ENCODE measurements at regions not wholly inside any gene's neighbourhood (a gene's known extent, or its start where the extent isn't known, plus 50 kb on each side); places are given as distances from the start of the nearest gene placed in this dataset.
"Not testable (repeated sequence)": the region's sequence is repeated elsewhere in the genome, so short reads cannot be mapped to it uniquely, and the experiment has no call there.

DNA sequence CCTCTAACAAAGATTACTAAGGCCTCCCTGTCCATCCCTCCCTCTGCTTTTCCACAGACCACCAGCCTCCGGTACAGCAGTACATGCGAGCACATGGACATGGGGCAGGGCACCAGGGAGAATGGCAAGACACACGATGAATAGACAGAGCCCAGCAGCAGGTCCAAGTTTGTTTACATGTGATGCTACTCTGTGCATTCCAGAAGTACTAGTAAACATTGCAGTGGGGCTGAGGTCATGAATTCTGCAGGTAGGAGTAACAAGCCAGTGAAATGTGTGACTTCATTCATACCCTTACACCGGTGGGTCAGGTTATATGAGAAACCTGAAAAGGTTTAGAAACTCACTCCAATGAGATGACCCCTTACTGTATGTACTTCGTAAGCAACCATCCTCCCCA, 205.7 kb downstream of the BCL11A start:
- Mint-ChIP-seq H3K36me3 (no peaks in the 10 kb centered on the region), H3K9me3 (no peaks in the 10 kb centered on the region), H3K4me1 (no peaks in the 10 kb centered on the region), H3K27ac (no peak overlapping the region), H3K27me3 (peaks cover 5% of the 10 kb centered on the region), H3K4me3 (no peak overlapping the region)

DNA sequence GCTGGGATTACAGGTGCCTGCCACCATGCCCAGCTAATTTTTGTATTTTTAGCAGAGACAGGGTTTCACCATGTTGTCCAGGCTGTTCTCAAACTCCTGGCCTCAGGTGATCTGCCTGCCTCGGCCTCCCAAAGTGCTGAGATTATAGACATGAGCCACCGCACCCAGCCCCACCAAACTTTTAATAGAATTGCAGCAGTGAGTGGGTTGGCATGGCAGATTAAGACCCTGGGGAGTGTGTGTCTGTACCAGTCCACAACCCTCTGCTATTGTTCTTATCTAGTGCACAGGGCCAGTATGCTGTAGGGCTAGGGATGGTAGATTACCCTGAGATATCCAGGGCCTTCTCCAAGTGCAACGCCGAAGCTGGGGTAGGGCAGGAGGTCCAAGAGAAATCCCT, 211.0 kb downstream of the BCL11A start:
- H3K27ac Mint-ChIP-seq, H3K9me3 Mint-ChIP-seq, H3K4me1 Mint-ChIP-seq, H3K4me3 Mint-ChIP-seq, H3K36me3 Mint-ChIP-seq, H3K27me3 Mint-ChIP-seq: not testable (repeated sequence)

DNA sequence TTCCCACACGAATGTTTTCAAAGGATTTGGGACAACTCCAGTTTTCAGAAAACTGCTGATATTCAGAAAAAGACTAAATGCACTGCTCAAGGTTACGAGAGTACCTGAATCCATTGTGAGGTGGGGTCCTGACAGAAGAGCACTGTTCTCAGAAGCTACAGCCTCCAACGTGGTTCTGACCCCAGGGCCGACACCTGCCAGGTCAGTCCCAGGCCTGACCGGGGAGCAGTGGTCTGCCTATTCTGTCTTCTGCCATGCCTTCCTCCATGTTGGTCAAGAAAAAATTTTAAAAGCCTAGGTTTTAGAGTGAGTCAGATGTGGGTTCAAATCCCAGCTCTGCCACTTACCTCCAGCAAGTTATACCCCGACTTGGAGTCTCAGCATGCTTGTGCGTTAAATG, 212.3 kb downstream of the BCL11A start:
- Mint-ChIP-seq H3K27ac (no peak overlapping the region), H3K4me1 (no peaks in the 10 kb centered on the region), H3K27me3 (peaks cover 4% of the 10 kb centered on the region), H3K9me3 (no peaks in the 10 kb centered on the region), H3K4me3 (no peak overlapping the region), H3K36me3 (no peaks in the 10 kb centered on the region)

DNA sequence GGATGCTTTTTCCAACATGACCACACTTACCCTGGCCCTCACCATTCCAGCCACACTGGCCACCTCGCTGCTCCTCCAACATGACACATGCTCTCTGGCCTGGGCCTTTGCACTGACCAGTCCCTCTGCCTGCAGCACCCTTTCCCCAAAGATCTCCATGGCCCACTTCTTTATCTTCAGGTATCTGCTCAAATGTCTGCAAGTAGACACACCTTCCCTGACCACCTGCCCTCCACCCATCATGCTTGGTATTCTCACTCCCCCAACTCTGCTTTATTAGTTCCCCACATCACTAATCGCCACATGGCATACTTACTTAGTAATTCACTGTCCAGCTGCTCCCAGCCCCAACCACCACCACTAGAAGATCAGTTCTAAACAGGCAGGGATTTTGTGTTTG, 214.2 kb downstream of the BCL11A start:
- H3K9me3 Mint-ChIP-seq, result no peaks in the 10 kb centered on the region
- peaks cover 2% of the 10 kb centered on the region for H3K27me3 Mint-ChIP-seq
- H3K4me3 Mint-ChIP-seq, result no peak overlapping the region
- no peaks in the 10 kb centered on the region for H3K4me1 Mint-ChIP-seq
- no peaks in the 10 kb centered on the region for H3K36me3 Mint-ChIP-seq
- H3K27ac Mint-ChIP-seq, result no peak overlapping the region

DNA sequence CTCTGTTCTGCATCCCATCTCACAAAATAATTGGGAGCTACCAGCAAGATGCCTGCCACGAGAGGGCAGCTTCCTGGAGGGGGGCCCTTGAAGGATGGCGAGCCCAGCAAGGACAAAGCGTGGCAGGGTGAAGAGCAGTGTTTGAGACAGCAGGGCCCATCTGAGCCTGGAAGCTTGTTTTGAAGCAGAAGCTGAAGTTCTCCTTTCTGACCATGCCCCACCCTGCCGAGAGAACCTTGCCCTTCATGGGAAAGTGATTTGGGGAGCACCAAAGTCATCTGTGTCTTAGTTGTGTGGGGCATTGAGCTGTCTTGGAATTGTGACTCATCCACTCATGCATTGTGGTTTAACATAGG, 216.3 kb downstream of the BCL11A start:
- H3K36me3 Mint-ChIP-seq, result no peaks in the 10 kb centered on the region
- no peak overlapping the region for H3K4me3 Mint-ChIP-seq
- H3K9me3 Mint-ChIP-seq, result no peaks in the 10 kb centered on the region
- H3K4me1 Mint-ChIP-seq, result no peaks in the 10 kb centered on the region
- H3K27ac Mint-ChIP-seq, result no peak overlapping the region
- H3K27me3 Mint-ChIP-seq, result peaks cover 2% of the 10 kb centered on the region

DNA sequence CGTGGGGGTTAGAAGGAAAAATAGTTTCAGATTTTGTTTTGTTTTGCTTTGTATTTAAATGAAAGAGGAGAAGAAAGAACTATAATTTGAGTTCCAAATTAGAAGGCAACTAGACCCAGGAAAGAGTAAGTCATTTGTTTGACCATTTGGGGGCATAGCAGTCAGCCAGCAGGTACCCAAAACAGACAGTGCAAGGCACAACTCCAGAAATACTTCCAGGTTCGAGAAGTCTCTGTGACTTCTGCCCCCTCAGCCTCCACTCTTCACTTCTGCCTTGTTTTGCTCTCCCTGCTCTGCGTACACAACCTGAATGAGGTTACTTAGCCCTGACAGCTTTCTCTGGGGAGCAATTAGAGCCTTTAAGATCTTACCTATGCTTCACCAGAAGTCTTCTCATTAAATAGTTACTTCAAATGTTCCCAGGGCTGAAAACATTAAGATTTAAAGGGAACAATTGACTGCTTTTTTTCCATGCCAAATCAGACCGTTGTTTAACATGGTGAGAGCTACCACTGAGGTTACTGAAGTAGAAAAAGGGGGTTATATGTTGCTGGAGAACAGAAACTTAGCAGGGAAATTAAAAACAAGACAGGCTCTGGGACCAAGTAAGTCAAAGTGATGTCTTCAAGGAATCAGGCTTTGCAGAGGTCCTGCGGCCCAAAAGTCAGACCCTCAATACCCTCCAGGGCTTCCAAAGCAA, 216.9 kb downstream of the BCL11A start:
- Mint-ChIP-seq H3K9me3 (no peaks in the 10 kb centered on the region), H3K4me1 (no peaks in the 10 kb centered on the region), H3K27ac (no peak overlapping the region), H3K4me3 (no peak overlapping the region), H3K27me3 (no peaks in the 10 kb centered on the region), H3K36me3 (no peaks in the 10 kb centered on the region)

DNA sequence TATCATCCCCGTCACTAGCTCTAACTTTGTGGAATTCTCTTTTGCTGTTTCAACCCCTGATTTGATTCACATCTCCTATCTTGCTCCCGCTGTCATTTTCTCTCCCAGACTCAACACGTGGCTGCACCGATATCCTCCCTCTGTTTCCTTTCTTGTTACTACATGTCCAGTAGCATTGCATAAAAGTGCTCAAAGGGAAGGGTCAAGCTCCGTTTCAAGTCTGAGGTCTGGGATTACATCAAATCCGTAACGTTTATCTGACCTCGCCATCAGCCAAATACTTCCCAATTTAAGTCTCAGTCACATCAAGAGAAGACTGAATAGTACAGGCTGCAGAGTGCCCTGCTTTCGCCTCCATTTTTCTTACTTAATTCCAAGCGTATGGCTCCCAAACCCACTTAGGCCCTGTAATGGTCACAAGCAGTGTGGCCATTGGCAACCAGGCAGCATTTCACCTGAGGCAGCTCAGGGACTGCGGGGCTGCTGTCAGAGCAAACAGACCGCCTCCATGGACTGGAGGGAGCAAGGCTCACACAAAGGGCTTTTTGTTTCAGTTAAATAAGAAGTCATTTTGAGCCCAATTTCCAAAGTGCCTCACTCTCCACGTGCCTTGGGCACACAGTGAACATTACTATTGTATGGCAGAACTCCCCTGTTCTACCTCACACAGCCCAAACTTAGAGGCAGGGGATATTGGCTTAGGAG, 217.8 kb downstream of the BCL11A start:
- Mint-ChIP-seq H3K27me3 (no peaks in the 10 kb centered on the region), H3K27ac (no peak overlapping the region), H3K9me3 (no peaks in the 10 kb centered on the region), H3K4me1 (no peaks in the 10 kb centered on the region), H3K4me3 (no peak overlapping the region), H3K36me3 (no peaks in the 10 kb centered on the region)

DNA sequence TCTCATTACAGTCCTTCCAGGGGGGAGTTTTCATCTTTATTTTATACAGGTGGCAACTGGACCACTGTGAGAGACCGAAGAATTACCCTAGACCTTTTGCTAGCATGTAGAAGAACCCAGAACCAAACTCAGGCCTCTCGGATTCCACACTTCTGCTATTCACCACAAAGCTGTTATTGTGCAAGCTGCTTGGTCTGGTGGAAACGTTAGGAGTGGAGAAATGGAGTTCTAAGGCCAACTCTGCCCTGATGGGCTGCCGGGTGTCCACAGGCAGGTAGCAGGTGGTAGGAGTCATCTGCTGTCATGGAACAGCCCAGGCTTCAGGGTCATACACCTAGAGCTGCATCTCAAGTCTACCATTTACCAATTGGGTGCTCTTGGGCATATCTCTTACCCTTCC, 218.8 kb downstream of the BCL11A start:
- no peaks in the 10 kb centered on the region for H3K36me3 Mint-ChIP-seq
- H3K9me3 Mint-ChIP-seq, result no peaks in the 10 kb centered on the region
- H3K27ac Mint-ChIP-seq, result no peak overlapping the region
- H3K4me1 Mint-ChIP-seq, result no peaks in the 10 kb centered on the region
- H3K27me3 Mint-ChIP-seq, result no peaks in the 10 kb centered on the region
- H3K4me3 Mint-ChIP-seq, result no peak overlapping the region

DNA sequence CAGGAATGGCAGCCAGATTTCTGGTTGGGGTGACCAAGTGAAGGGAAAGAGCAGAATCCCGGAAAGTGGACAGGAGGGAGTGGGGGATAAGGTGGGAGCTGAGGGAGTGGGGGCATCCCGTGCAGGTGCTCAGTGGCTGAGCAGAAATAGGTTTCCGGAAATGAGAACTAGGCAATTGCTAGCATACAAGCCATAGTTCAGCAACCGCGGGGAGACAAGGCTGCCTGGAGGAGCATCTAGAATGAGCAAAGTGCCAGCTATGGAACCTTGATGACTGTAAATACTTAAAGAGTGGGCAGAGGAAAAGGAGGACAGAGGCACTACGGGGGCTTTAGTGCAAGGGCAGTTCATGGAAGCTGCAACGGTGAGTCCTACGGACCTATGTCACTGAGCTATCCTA, 220.2 kb downstream of the BCL11A start:
- Mint-ChIP-seq H3K9me3 (no peaks in the 10 kb centered on the region), H3K27me3 (peaks cover 1% of the 10 kb centered on the region), H3K4me1 (no peaks in the 10 kb centered on the region), H3K4me3 (no peak overlapping the region), H3K36me3 (no peaks in the 10 kb centered on the region), H3K27ac (no peak overlapping the region)

DNA sequence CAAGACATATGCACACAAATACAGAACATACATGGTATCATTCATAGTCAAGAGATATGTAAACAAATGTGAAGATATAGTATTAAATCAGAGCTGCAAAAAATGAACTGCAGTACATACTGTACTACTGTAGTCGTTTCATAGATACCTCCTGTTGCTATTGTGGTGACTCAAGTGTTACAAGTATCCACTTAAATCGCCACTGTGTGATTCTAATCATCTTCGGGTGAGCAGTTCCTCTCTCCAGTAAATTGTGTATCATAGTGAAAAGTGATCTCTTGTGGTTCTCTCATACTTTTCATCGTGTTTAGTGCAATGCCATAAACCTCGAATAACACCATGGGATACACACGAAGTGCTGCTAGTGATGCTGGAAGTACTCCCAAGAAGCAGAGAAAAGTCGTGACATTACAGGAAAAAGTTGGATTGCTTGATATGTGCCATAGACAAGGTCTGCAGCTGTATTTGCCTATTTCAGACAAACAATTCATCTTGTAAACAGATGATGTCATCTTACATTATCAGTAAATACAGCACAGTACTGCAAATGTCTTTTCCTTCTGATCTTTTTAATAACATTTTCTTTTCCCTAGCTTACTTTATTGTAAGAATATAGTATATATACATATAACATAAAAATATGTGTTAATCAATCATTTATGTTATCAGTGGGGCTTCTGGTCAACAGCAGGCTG, 222.2 kb downstream of the BCL11A start:
- Mint-ChIP-seq H3K36me3 (no peaks in the 10 kb centered on the region), H3K9me3 (peaks cover 3% of the 10 kb centered on the region), H3K4me1 (no peaks in the 10 kb centered on the region), H3K4me3 (no peak overlapping the region), H3K27me3 (peaks cover 6% of the 10 kb centered on the region), H3K27ac (no peak overlapping the region)

DNA sequence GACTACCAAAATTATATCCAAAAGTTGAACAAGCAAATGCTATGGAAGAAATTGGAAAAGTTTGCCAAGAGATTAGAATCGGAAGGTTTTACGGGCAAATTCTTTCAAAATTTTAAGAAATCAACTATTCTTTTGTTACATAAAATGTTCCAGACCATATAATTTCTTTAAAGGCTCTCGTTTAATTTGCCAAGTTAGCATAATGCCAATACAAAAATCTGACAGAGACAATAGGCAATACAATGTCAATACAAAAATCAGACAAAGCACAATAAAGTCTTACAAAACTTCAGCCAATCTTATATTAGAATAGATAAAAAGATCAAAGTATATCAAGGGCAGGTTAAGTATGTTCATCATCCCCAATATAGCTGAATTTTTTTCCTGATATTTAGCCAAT, 224.2 kb downstream of the BCL11A start:
- Mint-ChIP-seq H3K9me3 (peaks cover 10% of the 10 kb centered on the region), H3K27ac (no peak overlapping the region), H3K4me1 (no peaks in the 10 kb centered on the region), H3K4me3 (no peak overlapping the region), H3K36me3 (no peaks in the 10 kb centered on the region), H3K27me3 (peaks cover 6% of the 10 kb centered on the region)

DNA sequence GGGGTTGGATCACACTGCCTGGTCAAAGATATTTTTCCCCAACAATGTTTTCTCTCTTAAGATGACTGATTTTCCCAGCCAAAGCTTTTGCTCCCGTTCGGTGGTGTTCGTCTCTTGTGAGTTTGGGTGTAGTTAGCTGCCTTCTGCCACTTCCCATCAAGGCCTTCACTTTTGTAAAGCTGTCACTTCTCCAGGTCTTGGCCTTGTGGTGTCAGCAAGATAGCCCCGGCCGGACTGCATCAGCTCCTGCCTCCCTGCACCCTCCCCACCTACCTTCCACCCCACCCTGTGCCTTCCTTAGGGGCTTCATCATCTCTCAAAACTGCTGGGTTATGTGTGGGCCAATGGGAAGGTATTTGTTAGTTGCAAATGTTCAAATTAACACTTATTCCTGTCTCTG, 228.9 kb downstream of the BCL11A start:
- Mint-ChIP-seq H3K27ac (no peak overlapping the region), H3K36me3 (no peaks in the 10 kb centered on the region), H3K27me3 (peaks cover 6% of the 10 kb centered on the region), H3K9me3 (peaks cover 10% of the 10 kb centered on the region), H3K4me1 (no peaks in the 10 kb centered on the region), H3K4me3 (no peak overlapping the region)

DNA sequence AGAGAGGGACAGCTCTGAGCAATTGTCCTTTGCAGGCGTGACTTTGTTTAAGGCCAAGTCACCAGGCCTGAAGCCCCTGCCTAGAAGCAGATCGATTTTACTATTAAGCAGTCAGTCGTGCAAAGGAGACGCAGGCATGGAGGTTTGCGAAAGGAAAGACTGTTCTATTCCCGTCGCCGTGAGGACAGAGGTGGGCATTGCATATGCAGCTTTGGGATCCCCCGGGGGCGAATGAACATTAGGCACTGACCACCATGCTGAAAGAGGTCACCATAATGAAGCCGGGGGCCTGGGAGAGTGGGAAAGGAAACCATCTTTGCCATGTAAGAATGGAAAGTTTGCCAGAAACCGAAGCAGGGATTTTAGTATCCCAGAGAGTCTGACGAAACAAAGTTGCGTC, 231.6 kb downstream of the BCL11A start:
- H3K27me3 Mint-ChIP-seq, result peaks cover 2% of the 10 kb centered on the region

DNA sequence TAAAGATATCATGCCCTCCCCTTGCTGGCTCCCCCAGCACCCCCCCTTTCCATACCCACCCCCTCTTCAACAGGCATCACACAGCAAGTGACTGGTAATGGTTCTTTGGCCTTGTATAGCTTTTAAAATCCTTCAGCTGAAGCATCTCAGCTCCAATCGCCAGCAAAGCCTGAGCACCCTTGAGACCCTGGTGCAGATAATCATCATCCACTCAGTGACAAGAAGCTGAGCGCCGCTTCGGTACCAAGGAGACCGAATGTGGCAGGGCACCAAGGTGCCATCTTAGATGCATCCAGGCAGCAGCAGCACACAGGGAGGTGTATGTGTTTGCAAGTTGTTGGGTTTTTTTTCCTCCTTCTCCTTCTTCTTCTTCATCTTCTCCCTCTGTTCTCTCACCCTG, 232.7 kb downstream of the BCL11A start:
- H3K4me3 Mint-ChIP-seq, result no peak overlapping the region
- no peaks in the 10 kb centered on the region for H3K4me1 Mint-ChIP-seq
- H3K36me3 Mint-ChIP-seq, result no peaks in the 10 kb centered on the region
- H3K9me3 Mint-ChIP-seq, result peaks cover 4% of the 10 kb centered on the region
- H3K27me3 Mint-ChIP-seq, result no peaks in the 10 kb centered on the region
- no peak overlapping the region for H3K27ac Mint-ChIP-seq

More for the DNA sequence above, 231.6 kb downstream of the BCL11A start:
- H3K9me3 Mint-ChIP-seq, result peaks cover 10% of the 10 kb centered on the region
- no peaks in the 10 kb centered on the region for H3K36me3 Mint-ChIP-seq
- H3K27ac Mint-ChIP-seq, result no peak overlapping the region
- H3K4me3 Mint-ChIP-seq, result no peak overlapping the region
- no peaks in the 10 kb centered on the region for H3K4me1 Mint-ChIP-seq

DNA sequence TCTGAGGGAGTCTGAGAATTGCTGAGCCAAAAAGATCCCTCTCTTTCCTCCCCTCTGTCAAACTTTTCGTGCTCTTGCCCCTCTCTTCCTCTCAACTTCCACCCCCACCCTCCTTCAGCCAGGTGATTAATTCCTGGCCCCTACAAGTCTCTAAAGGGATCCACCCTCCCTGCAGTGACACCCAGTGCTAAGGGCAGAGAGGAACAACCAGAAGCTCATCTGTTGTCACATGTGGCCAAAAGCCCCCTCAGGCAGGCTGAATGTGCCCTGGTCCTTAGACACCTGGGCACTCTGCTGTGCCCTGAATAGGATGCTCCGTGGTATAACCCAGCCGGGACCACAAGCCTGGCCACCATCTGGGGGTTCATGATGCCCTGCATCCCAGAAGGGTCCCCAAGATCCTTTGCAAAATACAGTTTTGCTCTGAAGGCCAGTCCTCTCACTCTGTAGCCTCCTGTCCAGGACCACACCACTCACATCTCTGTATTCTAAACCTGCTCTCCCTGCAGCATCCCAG, 234.4 kb downstream of the BCL11A start:
- Mint-ChIP-seq H3K36me3 (no peaks in the 10 kb centered on the region), H3K9me3 (no peaks in the 10 kb centered on the region), H3K27me3 (no peaks in the 10 kb centered on the region), H3K27ac (no peak overlapping the region), H3K4me1 (no peaks in the 10 kb centered on the region), H3K4me3 (no peak overlapping the region)

DNA sequence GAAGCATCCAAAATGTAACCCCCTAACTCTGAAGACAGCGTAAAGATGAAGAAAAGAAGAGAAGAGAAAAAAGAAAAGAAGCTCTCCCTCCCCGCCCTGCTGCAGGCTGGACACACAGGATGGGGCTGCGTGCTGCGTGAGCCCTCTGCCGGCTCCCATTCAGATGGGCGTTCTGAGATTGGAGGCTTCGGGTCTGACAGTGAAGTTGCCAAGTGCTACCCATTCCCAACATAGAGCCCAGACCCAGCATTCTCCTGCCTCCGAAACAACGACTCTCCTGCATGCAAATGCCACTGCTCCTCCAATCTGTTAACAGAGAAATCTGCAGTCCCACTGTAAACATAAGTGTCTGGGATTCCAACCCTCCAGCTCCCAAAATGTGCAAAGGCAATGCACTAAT, 234.9 kb downstream of the BCL11A start:
- H3K27ac Mint-ChIP-seq, result no peak overlapping the region
- no peaks in the 10 kb centered on the region for H3K4me1 Mint-ChIP-seq
- H3K4me3 Mint-ChIP-seq, result no peak overlapping the region
- H3K27me3 Mint-ChIP-seq, result no peaks in the 10 kb centered on the region
- H3K9me3 Mint-ChIP-seq, result no peaks in the 10 kb centered on the region
- H3K36me3 Mint-ChIP-seq, result no peaks in the 10 kb centered on the region
